SK-N-SH treated with all-trans-retinoic acid at 6 μM for 48 hours (cell line): ENCODE measurements at regions not wholly inside any gene's neighbourhood (a gene's known extent, or its start where the extent isn't known, plus 50 kb on each side); places are given as distances from the start of the nearest gene placed in this dataset.

Experiments
- ATAC-seq: fragments of 200-7000 bp; cut with Tn5 transposase; 3 replicates; pipeline ENCODE4 v1.9.1; 2020; ENCODE audit warnings: mild to moderate bottlenecking, moderate library complexity
- ARNTL ChIP-seq: fragments of 450-650 bp; formaldehyde crosslinking; IDR thresholded peaks from 2 replicates; pipeline ENCODE4 v1.5.0; 2020; ENCODE audit warnings: low read depth, mild to moderate bottlenecking, moderate library complexity, borderline replicate concordance
- BACH2 ChIP-seq: fragments of 250-450 bp; sonication (Bioruptor Pico); IDR thresholded peaks from 2 replicates; pipeline ENCODE4 v1.9.0; 2021; ENCODE audit warnings: mild to moderate bottlenecking, borderline replicate concordance
- CSDC2 ChIP-seq: fragments of 250-450 bp; sonication (Bioruptor Pico); IDR thresholded peaks from 2 replicates; pipeline ENCODE4 v1.5.0; 2020; ENCODE audit warnings: mild to moderate bottlenecking, moderate library complexity
- ESRRG ChIP-seq: fragments of 250-450 bp; sonication (Bioruptor Pico); IDR thresholded peaks from 2 replicates; pipeline ENCODE4 v1.6.1; 2021; ENCODE audit warnings: mild to moderate bottlenecking
- GLIS3 ChIP-seq: fragments of 250-450 bp; sonication (Bioruptor Pico); IDR thresholded peaks from 2 replicates; pipeline ENCODE4 v1.5.0; 2020; ENCODE audit warnings: mild to moderate bottlenecking, moderate library complexity
- ISL1 ChIP-seq: fragments of 250-450 bp; sonication (Bioruptor Pico); IDR thresholded peaks from 2 replicates; pipeline ENCODE4 v2.1.2; 2022; ENCODE audit warnings: mild to moderate bottlenecking, moderate library complexity
- PPARA ChIP-seq: fragments of 250-450 bp; sonication (Bioruptor Pico); IDR thresholded peaks from 2 replicates; pipeline ENCODE4 v1.5.0; 2020; ENCODE audit warnings: mild to moderate bottlenecking, borderline replicate concordance
- SNAI2 ChIP-seq: fragments of 250-450 bp; sonication (Bioruptor Pico); IDR thresholded peaks from 2 replicates; pipeline ENCODE4 v1.5.0; 2020; ENCODE audit warnings: mild to moderate bottlenecking, moderate library complexity
- TCF4 ChIP-seq: fragments of 250-450 bp; sonication (Bioruptor Pico); IDR thresholded peaks from 2 replicates; pipeline ENCODE4 v1.8.0; 2021; ENCODE audit warnings: mild to moderate bottlenecking, moderate library complexity, borderline replicate concordance
- ZC3H10 ChIP-seq: fragments of 250-450 bp; sonication (Bioruptor Pico); IDR thresholded peaks from 2 replicates; pipeline ENCODE4 v1.5.1; 2021; ENCODE audit warnings: mild to moderate bottlenecking, moderate library complexity
- ZFP3 ChIP-seq: fragments of 250-450 bp; sonication (Bioruptor Pico); IDR thresholded peaks from 2 replicates; pipeline ENCODE4 v1.5.0; 2020; ENCODE audit warnings: mild to moderate bottlenecking, moderate library complexity
- ZFP30 ChIP-seq: fragments of 450-650 bp; formaldehyde crosslinking; IDR thresholded peaks from 2 replicates; pipeline ENCODE4 v1.5.0; 2022; ENCODE audit warnings: mild to moderate bottlenecking, moderate library complexity
- ZNF70 ChIP-seq: fragments of 450-650 bp; formaldehyde crosslinking; IDR thresholded peaks from 2 replicates; pipeline ENCODE4 v1.5.0; 2020; ENCODE audit warnings: mild to moderate bottlenecking, moderate library complexity
- ZNF8 ChIP-seq: fragments of 450-650 bp; formaldehyde crosslinking; IDR thresholded peaks from 2 replicates; pipeline ENCODE4 v1.5.0; 2020; ENCODE audit warnings: mild to moderate bottlenecking, moderate library complexity
- TF ChIP-seq, protein P1 (sequence below): fragments of 250-450 bp; sonication (Bioruptor Pico); IDR thresholded peaks from 2 replicates; pipeline ENCODE4 v1.5.1; 2020; ENCODE audit warnings: low read depth, mild to moderate bottlenecking, moderate library complexity
- TF ChIP-seq, protein P2 (sequence below): fragments of 250-450 bp; sonication (Bioruptor Pico); IDR thresholded peaks from 2 replicates; pipeline ENCODE4 v1.5.1; 2021; ENCODE audit warnings: mild to moderate bottlenecking, moderate library complexity
- TF ChIP-seq, protein P3 (sequence below): fragments of 250-450 bp; sonication (Bioruptor Pico); IDR thresholded peaks from 2 replicates; pipeline ENCODE4 v1.8.0; 2021; ENCODE audit warnings: low read depth, mild to moderate bottlenecking, moderate library complexity, borderline replicate concordance
- TF ChIP-seq, protein P4 (sequence below): fragments of 250-450 bp; sonication (Bioruptor Pico); IDR thresholded peaks from 2 replicates; pipeline ENCODE4 v1.5.0; 2020; ENCODE audit warnings: mild to moderate bottlenecking, moderate library complexity
- TF ChIP-seq, protein P5 (sequence below): fragments of 250-450 bp; sonication (Bioruptor Pico); IDR thresholded peaks from 2 replicates; pipeline ENCODE4 v1.8.0; 2020; ENCODE audit warnings: mild to moderate bottlenecking, moderate library complexity, borderline replicate concordance

DNA sequence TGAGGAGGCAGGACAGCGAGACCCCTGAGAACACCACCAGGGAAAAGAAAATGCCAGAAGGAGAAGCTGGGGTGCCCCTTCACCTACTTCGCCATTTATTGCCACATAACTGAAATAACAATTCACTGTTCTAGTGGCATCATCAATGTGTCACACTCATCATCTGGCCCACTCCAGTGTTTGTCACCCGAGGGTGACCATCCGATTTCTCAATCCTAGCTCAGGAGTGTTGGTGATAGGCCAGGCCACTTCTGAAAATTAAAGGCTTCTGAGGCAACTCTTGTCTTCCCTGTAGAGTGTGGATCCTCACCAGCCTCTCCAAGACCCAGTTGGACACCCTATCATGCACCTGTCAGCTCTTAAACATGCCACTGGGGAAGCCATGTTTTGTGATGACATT is 62.9 kb upstream of the BZW1 start:
- ATAC-seq = no peak
- no peak for TF ChIP-seq ZNF8 (CRISPR knock-in tag)
- no peak for TF ChIP-seq GLIS3 (CRISPR knock-in tag)
- TF ChIP-seq, protein P1, sequence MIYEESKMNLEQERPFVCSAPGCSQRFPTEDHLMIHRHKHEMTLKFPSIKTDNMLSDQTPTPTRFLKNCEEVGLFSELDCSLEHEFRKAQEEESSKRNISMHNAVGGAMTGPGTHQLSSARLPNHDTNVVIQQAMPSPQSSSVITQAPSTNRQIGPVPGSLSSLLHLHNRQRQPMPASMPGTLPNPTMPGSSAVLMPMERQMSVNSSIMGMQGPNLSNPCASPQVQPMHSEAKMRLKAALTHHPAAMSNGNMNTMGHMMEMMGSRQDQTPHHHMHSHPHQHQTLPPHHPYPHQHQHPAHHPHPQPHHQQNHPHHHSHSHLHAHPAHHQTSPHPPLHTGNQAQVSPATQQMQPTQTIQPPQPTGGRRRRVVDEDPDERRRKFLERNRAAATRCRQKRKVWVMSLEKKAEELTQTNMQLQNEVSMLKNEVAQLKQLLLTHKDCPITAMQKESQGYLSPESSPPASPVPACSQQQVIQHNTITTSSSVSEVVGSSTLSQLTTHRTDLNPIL = no peak
- no peak for TF ChIP-seq BACH2
- TF ChIP-seq, protein P2, sequence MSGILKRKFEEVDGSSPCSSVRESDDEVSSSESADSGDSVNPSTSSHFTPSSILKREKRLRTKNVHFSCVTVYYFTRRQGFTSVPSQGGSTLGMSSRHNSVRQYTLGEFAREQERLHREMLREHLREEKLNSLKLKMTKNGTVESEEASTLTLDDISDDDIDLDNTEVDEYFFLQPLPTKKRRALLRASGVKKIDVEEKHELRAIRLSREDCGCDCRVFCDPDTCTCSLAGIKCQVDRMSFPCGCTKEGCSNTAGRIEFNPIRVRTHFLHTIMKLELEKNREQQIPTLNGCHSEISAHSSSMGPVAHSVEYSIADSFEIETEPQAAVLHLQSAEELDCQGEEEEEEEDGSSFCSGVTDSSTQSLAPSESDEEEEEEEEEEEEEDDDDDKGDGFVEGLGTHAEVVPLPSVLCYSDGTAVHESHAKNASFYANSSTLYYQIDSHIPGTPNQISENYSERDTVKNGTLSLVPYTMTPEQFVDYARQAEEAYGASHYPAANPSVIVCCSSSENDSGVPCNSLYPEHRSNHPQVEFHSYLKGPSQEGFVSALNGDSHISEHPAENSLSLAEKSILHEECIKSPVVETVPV (CRISPR knock-in tag) = no peak
- no peak for TF ChIP-seq TCF4
- TF ChIP-seq, protein P3, sequence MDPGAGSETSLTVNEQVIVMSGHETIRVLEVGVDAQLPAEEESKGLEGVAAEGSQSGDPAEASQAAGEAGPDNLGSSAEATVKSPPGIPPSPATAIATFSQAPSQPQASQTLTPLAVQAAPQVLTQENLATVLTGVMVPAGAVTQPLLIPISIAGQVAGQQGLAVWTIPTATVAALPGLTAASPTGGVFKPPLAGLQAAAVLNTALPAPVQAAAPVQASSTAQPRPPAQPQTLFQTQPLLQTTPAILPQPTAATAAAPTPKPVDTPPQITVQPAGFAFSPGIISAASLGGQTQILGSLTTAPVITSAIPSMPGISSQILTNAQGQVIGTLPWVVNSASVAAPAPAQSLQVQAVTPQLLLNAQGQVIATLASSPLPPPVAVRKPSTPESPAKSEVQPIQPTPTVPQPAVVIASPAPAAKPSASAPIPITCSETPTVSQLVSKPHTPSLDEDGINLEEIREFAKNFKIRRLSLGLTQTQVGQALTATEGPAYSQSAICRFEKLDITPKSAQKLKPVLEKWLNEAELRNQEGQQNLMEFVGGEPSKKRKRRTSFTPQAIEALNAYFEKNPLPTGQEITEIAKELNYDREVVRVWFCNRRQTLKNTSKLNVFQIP (CRISPR knock-in tag) = no peak
- no peak for TF ChIP-seq SNAI2
- TF ChIP-seq, protein P4, sequence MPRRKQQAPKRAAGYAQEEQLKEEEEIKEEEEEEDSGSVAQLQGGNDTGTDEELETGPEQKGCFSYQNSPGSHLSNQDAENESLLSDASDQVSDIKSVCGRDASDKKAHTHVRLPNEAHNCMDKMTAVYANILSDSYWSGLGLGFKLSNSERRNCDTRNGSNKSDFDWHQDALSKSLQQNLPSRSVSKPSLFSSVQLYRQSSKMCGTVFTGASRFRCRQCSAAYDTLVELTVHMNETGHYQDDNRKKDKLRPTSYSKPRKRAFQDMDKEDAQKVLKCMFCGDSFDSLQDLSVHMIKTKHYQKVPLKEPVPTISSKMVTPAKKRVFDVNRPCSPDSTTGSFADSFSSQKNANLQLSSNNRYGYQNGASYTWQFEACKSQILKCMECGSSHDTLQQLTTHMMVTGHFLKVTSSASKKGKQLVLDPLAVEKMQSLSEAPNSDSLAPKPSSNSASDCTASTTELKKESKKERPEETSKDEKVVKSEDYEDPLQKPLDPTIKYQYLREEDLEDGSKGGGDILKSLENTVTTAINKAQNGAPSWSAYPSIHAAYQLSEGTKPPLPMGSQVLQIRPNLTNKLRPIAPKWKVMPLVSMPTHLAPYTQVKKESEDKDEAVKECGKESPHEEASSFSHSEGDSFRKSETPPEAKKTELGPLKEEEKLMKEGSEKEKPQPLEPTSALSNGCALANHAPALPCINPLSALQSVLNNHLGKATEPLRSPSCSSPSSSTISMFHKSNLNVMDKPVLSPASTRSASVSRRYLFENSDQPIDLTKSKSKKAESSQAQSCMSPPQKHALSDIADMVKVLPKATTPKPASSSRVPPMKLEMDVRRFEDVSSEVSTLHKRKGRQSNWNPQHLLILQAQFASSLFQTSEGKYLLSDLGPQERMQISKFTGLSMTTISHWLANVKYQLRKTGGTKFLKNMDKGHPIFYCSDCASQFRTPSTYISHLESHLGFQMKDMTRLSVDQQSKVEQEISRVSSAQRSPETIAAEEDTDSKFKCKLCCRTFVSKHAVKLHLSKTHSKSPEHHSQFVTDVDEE (CRISPR knock-in tag) = no peak
- no peak for TF ChIP-seq ISL1 (CRISPR knock-in tag)
- no peak for TF ChIP-seq ARNTL
- no peak for TF ChIP-seq ZFP30 (CRISPR knock-in tag)

DNA sequence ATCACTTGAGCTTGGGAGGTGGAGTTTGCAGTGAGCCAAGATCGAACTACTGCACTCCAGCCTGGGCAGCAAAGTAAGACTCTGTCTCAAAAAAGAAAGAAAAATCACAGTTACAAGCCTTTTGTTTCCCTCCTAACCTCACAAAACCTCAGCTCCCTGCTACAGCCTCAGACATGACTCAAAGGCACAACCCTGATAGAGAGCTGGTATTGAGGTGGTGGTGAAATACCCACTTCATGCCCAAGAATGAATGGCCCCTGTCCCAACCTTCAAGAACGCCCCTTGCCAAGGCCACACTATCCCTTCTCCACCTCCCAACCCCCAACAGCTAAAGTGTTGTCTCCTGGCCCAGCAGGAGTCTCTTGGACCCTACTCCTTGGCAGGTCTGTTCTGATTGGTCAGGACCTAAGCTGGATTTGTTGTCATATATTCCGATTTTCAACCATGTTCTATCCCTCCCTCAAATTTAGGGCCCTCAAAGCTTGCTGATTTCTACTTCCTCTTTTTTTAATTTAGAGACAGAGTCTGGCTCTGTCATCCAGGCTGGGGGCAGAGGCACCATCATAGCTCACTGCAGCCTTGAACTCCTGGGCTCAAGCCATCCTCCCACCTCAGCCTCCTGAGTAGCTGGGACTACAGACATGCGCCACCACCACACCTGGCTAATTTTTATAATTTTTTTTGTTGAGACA is 61.9 kb upstream of the BZW1 start:
- TF ChIP-seq ZNF70 = no peak
- no peak for TF ChIP-seq ZC3H10 (CRISPR knock-in tag)
- TF ChIP-seq PPARA = no peak
- TF ChIP-seq, protein P4 (CRISPR knock-in tag) = no peak
- TF ChIP-seq ISL1 (CRISPR knock-in tag) = no peak
- TF ChIP-seq CSDC2 (CRISPR knock-in tag) = no peak
- ATAC-seq = no peak

DNA sequence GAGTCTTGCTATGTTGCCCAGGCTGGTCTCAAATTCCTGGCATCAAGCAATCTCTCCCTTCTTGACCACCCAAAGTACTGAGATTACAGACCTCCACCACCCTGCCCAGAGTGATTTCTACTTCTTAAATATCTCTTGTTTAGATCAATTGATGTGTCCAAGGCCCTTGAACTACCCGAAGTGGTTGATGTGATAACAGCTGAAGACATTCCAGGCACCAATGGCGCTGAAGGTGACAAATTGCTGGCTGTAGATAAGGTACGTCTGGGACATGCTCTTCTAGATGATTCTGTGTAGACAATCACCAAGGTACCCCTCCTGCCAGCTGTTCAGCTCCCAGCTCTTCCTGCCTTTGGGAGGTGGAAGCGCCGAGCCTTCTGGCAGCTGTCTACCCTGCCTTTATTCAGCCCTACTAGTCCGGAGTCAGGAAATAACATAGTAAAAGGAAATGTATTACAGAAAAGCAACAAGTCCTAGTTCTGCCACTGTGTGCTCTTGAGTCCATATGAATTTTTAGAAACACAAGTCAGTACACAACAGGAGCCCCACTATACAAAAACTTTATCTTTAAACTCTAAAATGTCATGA is 61.3 kb upstream of the BZW1 start:
- no peak for ATAC-seq
- TF ChIP-seq ZFP3 (no peak), BACH2 (no peak), ZNF70 (no peak), ESRRG (CRISPR knock-in tag) (no peak), ZC3H10 (CRISPR knock-in tag) (no peak), ARNTL (no peak)
- TF ChIP-seq, protein P1 = no peak
- TF ChIP-seq, protein P5, sequence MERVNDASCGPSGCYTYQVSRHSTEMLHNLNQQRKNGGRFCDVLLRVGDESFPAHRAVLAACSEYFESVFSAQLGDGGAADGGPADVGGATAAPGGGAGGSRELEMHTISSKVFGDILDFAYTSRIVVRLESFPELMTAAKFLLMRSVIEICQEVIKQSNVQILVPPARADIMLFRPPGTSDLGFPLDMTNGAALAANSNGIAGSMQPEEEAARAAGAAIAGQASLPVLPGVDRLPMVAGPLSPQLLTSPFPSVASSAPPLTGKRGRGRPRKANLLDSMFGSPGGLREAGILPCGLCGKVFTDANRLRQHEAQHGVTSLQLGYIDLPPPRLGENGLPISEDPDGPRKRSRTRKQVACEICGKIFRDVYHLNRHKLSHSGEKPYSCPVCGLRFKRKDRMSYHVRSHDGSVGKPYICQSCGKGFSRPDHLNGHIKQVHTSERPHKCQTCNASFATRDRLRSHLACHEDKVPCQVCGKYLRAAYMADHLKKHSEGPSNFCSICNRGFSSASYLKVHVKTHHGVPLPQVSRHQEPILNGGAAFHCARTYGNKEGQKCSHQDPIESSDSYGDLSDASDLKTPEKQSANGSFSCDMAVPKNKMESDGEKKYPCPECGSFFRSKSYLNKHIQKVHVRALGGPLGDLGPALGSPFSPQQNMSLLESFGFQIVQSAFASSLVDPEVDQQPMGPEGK (CRISPR knock-in tag) = no peak
- TF ChIP-seq, protein P4 (CRISPR knock-in tag) = no peak
